ENCODE measurements at regions not wholly inside any gene's neighbourhood (a gene's known extent, or its start where the extent isn't known, plus 50 kb on each side); places are given as distances from the start of the nearest gene placed in this dataset.

- H3K4me3 ChIP-seq (replicated peaks; ENCODE audit: low read depth, low read length): no peak overlapping the region
- TF ChIP-seq CTCF (IDR thresholded peaks at IDR 0.05; ENCODE audit: low read length, missing control alignments): no peak
- no peak for DNase-seq (ENCODE audit: low read depth)
Measured at GRCh38 chr20:43285170-43285569, 95.5 kb upstream of the PTPRT start.

- no peak for TF ChIP-seq CTCF (IDR thresholded peaks at IDR 0.05; ENCODE audit: low read length, missing control alignments)
- DNase-seq (ENCODE audit: low read depth): no peak
- no peak overlapping the region for H3K4me3 ChIP-seq (replicated peaks; ENCODE audit: low read depth, low read length)
Measured at GRCh38 chr20:43284486-43284885, 94.8 kb upstream of the PTPRT start.

GRCh38 chr20:43283126-43283525 lies 93.4 kb upstream of the PTPRT start:
- DNase-seq (ENCODE audit: low read depth): no peak
- no peak overlapping the region for H3K4me3 ChIP-seq (replicated peaks; ENCODE audit: low read depth, low read length)
- no peak for TF ChIP-seq CTCF (IDR thresholded peaks at IDR 0.05; ENCODE audit: low read length, missing control alignments)

- TF ChIP-seq CTCF (IDR thresholded peaks at IDR 0.05; ENCODE audit: low read length, missing control alignments): no peak
- no peak overlapping the region for H3K4me3 ChIP-seq (replicated peaks; ENCODE audit: low read depth, low read length)
- no peak for DNase-seq (ENCODE audit: low read depth)
Measured at GRCh38 chr20:43271980-43272379, 82.3 kb upstream of the PTPRT start.

- DNase-seq (ENCODE audit: low read depth): no peak
- no peak overlapping the region for H3K4me3 ChIP-seq (replicated peaks; ENCODE audit: low read depth, low read length)
- TF ChIP-seq CTCF (IDR thresholded peaks at IDR 0.05; ENCODE audit: low read length, missing control alignments): no peak
Measured at GRCh38 chr20:43265449-43265848, 75.7 kb upstream of the PTPRT start.

- H3K4me3 ChIP-seq (replicated peaks; ENCODE audit: low read depth, low read length): no peak overlapping the region
- no peak for TF ChIP-seq CTCF (IDR thresholded peaks at IDR 0.05; ENCODE audit: low read length, missing control alignments)
- DNase-seq (ENCODE audit: low read depth): no peak
Measured at GRCh38 chr20:43263226-43263625, 73.5 kb upstream of the PTPRT start.

GRCh38 chr20:43262341-43262740 lies 72.6 kb upstream of the PTPRT start:
- no peak for DNase-seq (ENCODE audit: low read depth)
- H3K4me3 ChIP-seq (replicated peaks; ENCODE audit: low read depth, low read length): no peak overlapping the region
- TF ChIP-seq CTCF (IDR thresholded peaks at IDR 0.05; ENCODE audit: low read length, missing control alignments): no peak

Measured in fibroblast of pulmonary artery (primary cell).